K562 (cell line): ENCODE measurements at regions not wholly inside any gene's neighbourhood (a gene's known extent, or its start where the extent isn't known, plus 50 kb on each side); places are given as distances from the start of the nearest gene placed in this dataset.

Experiments used
- AFF1 ChIP-seq, 2 experiments: fragments of 450-650 bp; IDR thresholded peaks; 2 replicates each; pipeline ENCODE4 v1.6.1; 2018; ENCODE audit warnings: mild to moderate bottlenecking in 2 of 2, low read depth in 1 of 2; ENCODE audit not compliant: partially characterized antibody in 2 of 2
- ZBTB8A ChIP-seq: fragments of 450-650 bp; IDR thresholded peaks from 2 replicates; pipeline ENCODE4 v1.6.1; 2018; ENCODE audit warnings: mild to moderate bottlenecking, moderate library complexity; ENCODE audit not compliant: partially characterized antibody
- ZNF592 ChIP-seq: fragments of 450-650 bp; IDR thresholded peaks from 2 replicates; pipeline ENCODE4 v1.6.1; 2017; ENCODE audit warnings: antibody characterized with exemption, mild to moderate bottlenecking

- TF ChIP-seq ZNF592 (no peak), ZBTB8A (no peak), AFF1 (IDR thresholded peaks at IDR 0.05; ENCODE audit: low read depth in 1 of 2, partially characterized antibody in 2 of 2) (no peak)
Observed at GRCh38 chr12:89988188-89988915, 279.7 kb upstream of the ATP2B1 start (continued).
